ENCODE measurements at regions not wholly inside any gene's neighbourhood (a gene's known extent, or its start where the extent isn't known, plus 50 kb on each side); places are given as distances from the start of the nearest gene placed in this dataset.

DNA sequence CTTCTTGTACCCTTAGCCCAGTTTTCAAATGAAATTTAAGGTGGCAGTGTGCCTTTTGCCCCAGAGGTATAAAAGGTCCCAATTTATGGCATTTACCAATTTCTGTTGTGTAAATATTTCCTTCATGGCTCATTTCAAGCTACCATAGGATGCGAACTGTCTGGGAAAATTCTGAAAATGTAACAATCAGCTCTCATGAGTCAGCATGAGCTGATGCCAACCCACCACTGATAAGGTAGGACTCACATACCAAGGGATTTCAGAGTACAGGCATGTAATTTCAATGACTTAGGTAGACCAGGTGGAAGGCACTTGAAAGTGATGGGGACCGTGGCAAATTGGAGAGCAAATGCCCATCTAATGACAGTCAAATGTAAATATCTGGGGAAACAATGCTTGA, 169.5 kb downstream of the TTC8 start:
- TF ChIP-seq, protein P1, sequence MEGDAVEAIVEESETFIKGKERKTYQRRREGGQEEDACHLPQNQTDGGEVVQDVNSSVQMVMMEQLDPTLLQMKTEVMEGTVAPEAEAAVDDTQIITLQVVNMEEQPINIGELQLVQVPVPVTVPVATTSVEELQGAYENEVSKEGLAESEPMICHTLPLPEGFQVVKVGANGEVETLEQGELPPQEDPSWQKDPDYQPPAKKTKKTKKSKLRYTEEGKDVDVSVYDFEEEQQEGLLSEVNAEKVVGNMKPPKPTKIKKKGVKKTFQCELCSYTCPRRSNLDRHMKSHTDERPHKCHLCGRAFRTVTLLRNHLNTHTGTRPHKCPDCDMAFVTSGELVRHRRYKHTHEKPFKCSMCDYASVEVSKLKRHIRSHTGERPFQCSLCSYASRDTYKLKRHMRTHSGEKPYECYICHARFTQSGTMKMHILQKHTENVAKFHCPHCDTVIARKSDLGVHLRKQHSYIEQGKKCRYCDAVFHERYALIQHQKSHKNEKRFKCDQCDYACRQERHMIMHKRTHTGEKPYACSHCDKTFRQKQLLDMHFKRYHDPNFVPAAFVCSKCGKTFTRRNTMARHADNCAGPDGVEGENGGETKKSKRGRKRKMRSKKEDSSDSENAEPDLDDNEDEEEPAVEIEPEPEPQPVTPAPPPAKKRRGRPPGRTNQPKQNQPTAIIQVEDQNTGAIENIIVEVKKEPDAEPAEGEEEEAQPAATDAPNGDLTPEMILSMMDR (IDR thresholded peaks at IDR 0.05), result no peak
- TF ChIP-seq POLR2A (IDR thresholded peaks at IDR 0.05), result no peak
